B cell (primary cell): ENCODE measurements at regions not wholly inside any gene's neighbourhood (a gene's known extent, or its start where the extent isn't known, plus 50 kb on each side); places are given as distances from the start of the nearest gene placed in this dataset.

ENCODE experiments used
- ATAC-seq: fragments of 200-7000 bp; cut with Tn5 transposase; one replicate; pipeline ENCODE4 v1.10.0; 2021; ENCODE audit warnings: low read depth, mild to moderate bottlenecking, moderate number of reproducible peaks, moderate library complexity
- CTCF ChIA-PET: fragments of 350-600 bp; sonication (Branson Sonifier 250); formaldehyde crosslinking; loops from one replicate; lab custom pipeline; 2021; ENCODE audit warnings: antibody characterized with exemption, inconsistent platforms; lab: Charles Lee
- POLR2A ChIA-PET: fragments of 350-600 bp; sonication (Branson Sonifier 250); formaldehyde crosslinking; loops from one replicate; lab custom pipeline; 2021; ENCODE audit warnings: antibody characterized with exemption; lab: Charles Lee
- DNase-seq: peaks from one replicate; pipeline ENCODE4 v3.0.0; 2013
- H2AFZ ChIP-seq: 2 replicates; pipeline ENCODE4 v1.6.1; 2012; ENCODE audit warnings: mild to moderate bottlenecking, low read depth, low read length; ENCODE audit not compliant: insufficient read depth, poor library complexity, severe bottlenecking
- H3K27ac ChIP-seq, 2 donors: 1 replicate in 1 of 2; 2 replicates in 1 of 2; pipeline ENCODE4 v1.5.1; 2012 to 2013; ENCODE audit warnings: low read length in 2 of 2, mild to moderate bottlenecking in 2 of 2, moderate library complexity in 1 of 2
- H3K27me3 ChIP-seq, 4 experiments: fragments of 200-600 bp in 1 of 4; sonication (generic) in 1 of 4; replicated peaks in 1 of 4; 1 replicate in 2 of 4; 2 replicates in 2 of 4; pipeline versions ENCODE4 v1.6.1 to v1.7.0; 2013 to 2016; ENCODE audit warnings: low read length in 3 of 4, mild to moderate bottlenecking in 2 of 4, mixed read lengths in 1 of 4, moderate library complexity in 1 of 4; ENCODE audit not compliant: insufficient read depth in 4 of 4, control insufficient read depth in 3 of 4; ENCODE audit errors: control extremely low read depth in 1 of 4
- H3K36me3 ChIP-seq, 2 experiments: replicated peaks in 1 of 2; 1 replicate in 1 of 2; 2 replicates in 1 of 2; pipeline versions ENCODE4 v1.6.1 to v1.7.1; 2013; ENCODE audit warnings: low read length in 1 of 2; ENCODE audit not compliant: insufficient read depth in 2 of 2, control insufficient read depth in 1 of 2; ENCODE audit errors: control extremely low read depth in 1 of 2, extremely low read depth in 1 of 2
- H3K4me1 ChIP-seq, 2 donors: fragments of 200-600 bp in 1 of 2; sonication (generic) in 1 of 2; 1 replicate in 1 of 2; 2 replicates in 1 of 2; pipeline versions ENCODE4 v1.5.1 to v1.6.1; 2013 to 2017; ENCODE audit warnings: low read length in 2 of 2; ENCODE audit not compliant: control insufficient read depth in 2 of 2, insufficient read depth in 2 of 2
- H3K4me2 ChIP-seq: replicated peaks from 2 replicates; pipeline ENCODE3; 2012; ENCODE audit warnings: mild to moderate bottlenecking, low read depth, low read length; ENCODE audit not compliant: poor library complexity, severe bottlenecking
- H3K4me3 ChIP-seq, 5 experiments: fragments of 200-600 bp in 1 of 5; sonication (generic) in 1 of 5; 1 replicate in 3 of 5; 2 replicates in 2 of 5; pipeline versions ENCODE4 v1.5.1 to v1.7.0; 2011 to 2016; ENCODE audit warnings: low read length in 4 of 5, mild to moderate bottlenecking in 4 of 5, low read depth in 2 of 5, control low read depth in 1 of 5, moderate library complexity in 1 of 5; ENCODE audit not compliant: insufficient read depth in 1 of 5; ENCODE audit errors: control extremely low read depth in 1 of 5, extremely low read depth in 1 of 5
- H3K79me2 ChIP-seq: fragments of 200-600 bp; sonication (generic); one replicate; pipeline ENCODE4 v1.6.0; 2016; ENCODE audit warnings: low read length; ENCODE audit not compliant: control insufficient read depth, insufficient read depth
- H3K9ac ChIP-seq: fragments of 200-600 bp; sonication (generic); 2 replicates; pipeline ENCODE4 v1.6.1; 2017; ENCODE audit warnings: mild to moderate bottlenecking, low read length, moderate library complexity
- H3K9me3 ChIP-seq, 3 donors: one replicate each; pipeline versions ENCODE4 v1.6.1 to v1.7.1; 2013; ENCODE audit warnings: low read length in 2 of 3; ENCODE audit not compliant: control insufficient read depth in 2 of 3, insufficient read depth in 1 of 3; ENCODE audit errors: control extremely low read depth in 1 of 3
- H4K20me1 ChIP-seq: 2 replicates; pipeline ENCODE4 v1.6.0; 2012; ENCODE audit warnings: mild to moderate bottlenecking, low read length; ENCODE audit not compliant: insufficient read depth, control insufficient read depth, poor library complexity, severe bottlenecking
- H3K27ac Mint-ChIP-seq: one replicate; pipeline ENCODE4 v1.8.0; 2021; ENCODE audit warnings: mixed read lengths
- H3K27me3 Mint-ChIP-seq: one replicate; pipeline ENCODE4 v1.8.0; 2021; ENCODE audit warnings: mixed read lengths
- H3K4me1 Mint-ChIP-seq: one replicate; pipeline ENCODE4 v1.8.0; 2021; ENCODE audit warnings: mixed read lengths
- H3K4me3 Mint-ChIP-seq: one replicate; pipeline ENCODE4 v1.8.0; 2021; ENCODE audit warnings: mixed read lengths
- H3K9me3 Mint-ChIP-seq: one replicate; pipeline ENCODE4 v1.8.0; 2022; ENCODE audit warnings: mixed read lengths; ENCODE audit not compliant: insufficient read depth
- EZH2 ChIP-seq: IDR thresholded peaks from 2 replicates; pipeline ENCODE4 v1.6.1; 2012; ENCODE audit warnings: borderline replicate concordance, low read depth, mild to moderate bottlenecking, moderate library complexity, low read length; ENCODE audit not compliant: insufficient read depth, poor library complexity, severe bottlenecking
- WGBS: methylation state at CpG from one replicate; pipeline ENCODE4 v1.1.5; 2013; ENCODE audit warnings: missing lambda C conversion rate; ENCODE audit not compliant: insufficient coverage; 5-methylcytosine and 5-hydroxymethylcytosine counted together
- intact Hi-C: fragments of 100-400 bp; cut with micrococcal nuclease; formaldehyde crosslinking; loops from one replicate; pipeline ENCODE4 v1.10.0; 2022
- TF ChIP-seq, protein P1 (sequence below): fragments of 200-600 bp; IDR thresholded peaks from one replicate; pipeline ENCODE4 v1.8.0; 2022; ENCODE audit warnings: antibody characterized with exemption, mild to moderate bottlenecking

DNA sequence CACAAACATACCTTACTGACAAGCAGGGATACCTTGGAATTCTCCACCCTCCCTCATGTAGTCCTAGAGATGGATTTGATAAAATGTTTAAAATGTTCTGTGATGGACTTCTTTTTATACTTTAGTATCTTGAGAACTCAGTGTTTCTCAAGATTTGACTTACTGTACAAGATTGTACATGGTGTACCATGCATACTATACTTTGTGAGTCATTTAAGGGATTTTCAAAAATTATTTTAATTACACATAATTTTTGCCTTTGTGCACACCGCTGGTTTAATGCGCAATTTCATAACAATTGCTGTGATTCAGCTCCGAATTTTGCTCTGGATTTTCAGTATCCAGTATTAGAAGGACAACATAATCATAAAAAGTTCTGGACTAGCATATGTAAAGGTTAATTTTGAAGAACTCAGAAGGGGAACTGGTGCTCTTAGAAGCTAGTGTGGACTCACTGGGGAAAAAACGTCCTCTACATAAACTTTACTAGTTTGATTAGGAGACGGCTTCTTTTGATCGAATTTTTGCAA is 78.6 kb upstream of the ACSL3 start:
- Histone ChIP-seq H3K27me3 (no peaks in the 10 kb centered on the region), H3K79me2 (no peaks in the 10 kb centered on the region), H3K9ac (no peak overlapping the region), H4K20me1 (no peaks in the 10 kb centered on the region), H3K4me1 (no peaks in the 10 kb centered on the region), H3K36me3 (no peaks in the 10 kb centered on the region), H2AFZ (no peak overlapping the region), H3K4me3 (no peak overlapping the region), H3K27ac (no peak overlapping the region), H3K9me3 (no peaks in the 10 kb centered on the region), H3K4me2 (no peak overlapping the region)
- ATAC-seq (no peak), DNase-seq (no peak)
- no peak for TF ChIP-seq EZH2
- TF ChIP-seq, protein P1, sequence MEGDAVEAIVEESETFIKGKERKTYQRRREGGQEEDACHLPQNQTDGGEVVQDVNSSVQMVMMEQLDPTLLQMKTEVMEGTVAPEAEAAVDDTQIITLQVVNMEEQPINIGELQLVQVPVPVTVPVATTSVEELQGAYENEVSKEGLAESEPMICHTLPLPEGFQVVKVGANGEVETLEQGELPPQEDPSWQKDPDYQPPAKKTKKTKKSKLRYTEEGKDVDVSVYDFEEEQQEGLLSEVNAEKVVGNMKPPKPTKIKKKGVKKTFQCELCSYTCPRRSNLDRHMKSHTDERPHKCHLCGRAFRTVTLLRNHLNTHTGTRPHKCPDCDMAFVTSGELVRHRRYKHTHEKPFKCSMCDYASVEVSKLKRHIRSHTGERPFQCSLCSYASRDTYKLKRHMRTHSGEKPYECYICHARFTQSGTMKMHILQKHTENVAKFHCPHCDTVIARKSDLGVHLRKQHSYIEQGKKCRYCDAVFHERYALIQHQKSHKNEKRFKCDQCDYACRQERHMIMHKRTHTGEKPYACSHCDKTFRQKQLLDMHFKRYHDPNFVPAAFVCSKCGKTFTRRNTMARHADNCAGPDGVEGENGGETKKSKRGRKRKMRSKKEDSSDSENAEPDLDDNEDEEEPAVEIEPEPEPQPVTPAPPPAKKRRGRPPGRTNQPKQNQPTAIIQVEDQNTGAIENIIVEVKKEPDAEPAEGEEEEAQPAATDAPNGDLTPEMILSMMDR: no peak
- ChIA-PET CTCF (no interaction called here), POLR2A (interaction anchor here (0.5 kb wide), 1 partner anchor 16 kb away, joined by 3 read pairs; no protein-coding TSS in a partner anchor)
- Mint-ChIP-seq H3K9me3 (no peaks in the 10 kb centered on the region), H3K27me3 (peaks cover 7% of the 10 kb centered on the region), H3K4me1 (no peaks in the 10 kb centered on the region), H3K27ac (no peak overlapping the region), H3K4me3 (no peak overlapping the region)
- intact Hi-C loops: no loop called here
- no CpG with 5 or more reads among the region's 6 CpGs for WGBS

DNA sequence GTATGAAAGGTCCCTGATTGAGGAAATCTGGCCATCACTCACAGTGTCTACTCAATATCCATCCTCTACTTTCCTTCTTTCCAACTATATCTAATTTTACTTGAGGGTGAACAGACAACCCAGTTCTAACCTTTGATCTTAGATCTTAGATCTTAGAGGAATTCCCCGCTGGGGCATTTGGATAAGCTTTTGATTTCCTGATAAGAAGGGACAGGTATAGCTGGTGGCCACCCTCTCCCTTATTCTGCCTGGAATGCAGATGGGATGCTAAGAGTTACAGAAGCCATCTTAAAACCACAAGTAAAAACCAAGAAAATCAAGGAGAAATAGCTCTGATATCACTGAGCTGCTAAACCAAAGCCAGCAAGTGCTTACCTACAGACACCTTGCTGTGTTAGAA is 77.2 kb upstream of the ACSL3 start:
- H3K4me1 ChIP-seq: no peaks in the 10 kb centered on the region
- no peaks in the 10 kb centered on the region for H3K9me3 ChIP-seq
- H3K36me3 ChIP-seq: no peaks in the 10 kb centered on the region
- ChIA-PET POLR2A (no interaction called here), CTCF (interaction anchor here (0.9 kb wide), 1 partner anchor 120 kb away, joined by 3 read pairs; no protein-coding TSS in a partner anchor)
- WGBS: no CpG with 5 or more reads among the region's 1 CpG
- Mint-ChIP-seq H3K4me1 (no peaks in the 10 kb centered on the region), H3K4me3 (no peak overlapping the region), H3K27me3 (peaks cover 6% of the 10 kb centered on the region), H3K9me3 (no peaks in the 10 kb centered on the region), H3K27ac (no peak overlapping the region)
- no peak overlapping the region for H3K9ac ChIP-seq
- no peaks in the 10 kb centered on the region for H4K20me1 ChIP-seq
- TF ChIP-seq, protein P1: no peak
- TF ChIP-seq EZH2: no peak
- no peak overlapping the region for H3K4me2 ChIP-seq
- no peaks in the 10 kb centered on the region for H3K27me3 ChIP-seq
- no peak for ATAC-seq
- DNase-seq: no peak
- no peak overlapping the region for H2AFZ ChIP-seq
- H3K27ac ChIP-seq: no peak overlapping the region
- no peak overlapping the region for H3K4me3 ChIP-seq
- no peaks in the 10 kb centered on the region for H3K79me2 ChIP-seq
- intact Hi-C loops: no loop called here
